Glutamatergic neuron (in vitro differentiated cells): ENCODE measurements at regions not wholly inside any gene's neighbourhood (a gene's known extent, or its start where the extent isn't known, plus 50 kb on each side); places are given as distances from the start of the nearest gene placed in this dataset.

Source experiments
- DNase-seq: peaks from one replicate; pipeline ENCODE4 v3.0.0; 2022
- H3K27ac Mint-ChIP-seq: one replicate; pipeline ENCODE4 v1.8.0; 2020; ENCODE audit warnings: mild to moderate bottlenecking, mixed read lengths, inconsistent platforms; ENCODE audit not compliant: unreplicated experiment
- H3K27me3 Mint-ChIP-seq: one replicate; pipeline ENCODE4 v1.8.0; 2020; ENCODE audit warnings: mild to moderate bottlenecking, moderate library complexity, mixed read lengths, inconsistent platforms; ENCODE audit not compliant: unreplicated experiment
- H3K36me3 Mint-ChIP-seq: one replicate; pipeline ENCODE4 v1.8.0; 2020; ENCODE audit warnings: mild to moderate bottlenecking, mixed read lengths, inconsistent platforms; ENCODE audit not compliant: unreplicated experiment
- H3K4me1 Mint-ChIP-seq: one replicate; pipeline ENCODE4 v1.8.0; 2020; ENCODE audit warnings: mild to moderate bottlenecking, low read depth, mixed read lengths, inconsistent platforms; ENCODE audit not compliant: unreplicated experiment
- H3K4me3 Mint-ChIP-seq: one replicate; pipeline ENCODE4 v1.8.0; 2020; ENCODE audit warnings: mild to moderate bottlenecking, mixed read lengths, inconsistent platforms; ENCODE audit not compliant: unreplicated experiment
- H3K9me3 Mint-ChIP-seq: one replicate; pipeline ENCODE4 v1.8.0; 2020; ENCODE audit warnings: mild to moderate bottlenecking, moderate library complexity, mixed read lengths, inconsistent platforms; ENCODE audit not compliant: unreplicated experiment
- CTCF ChIP-seq: fragments of 200-600 bp; sonication (generic); IDR thresholded peaks from one replicate; pipeline ENCODE4 v1.5.0; 2021; ENCODE audit not compliant: partially characterized antibody, unreplicated experiment

- no peak for TF ChIP-seq CTCF
- DNase-seq: no peak
- Mint-ChIP-seq H3K9me3 (peaks cover 2% of the 10 kb centered on the region), H3K27ac (no peak overlapping the region), H3K36me3 (peaks cover 10% of the 10 kb centered on the region), H3K27me3 (no peaks in the 10 kb centered on the region), H3K4me1 (no peaks in the 10 kb centered on the region), H3K4me3 (no peak overlapping the region)
Observed at GRCh38 chr11:79697905-79698304, 257.1 kb upstream of the TENM4 start.

GRCh38 chr11:79694368-79694767 is 253.5 kb upstream of the TENM4 start:
- no peaks in the 10 kb centered on the region for H3K27me3 Mint-ChIP-seq
- no peak for TF ChIP-seq CTCF
- H3K36me3 Mint-ChIP-seq: no peaks in the 10 kb centered on the region
- H3K9me3 Mint-ChIP-seq: no peaks in the 10 kb centered on the region
- no peak overlapping the region for H3K4me3 Mint-ChIP-seq
- DNase-seq: no peak
- H3K27ac Mint-ChIP-seq: no peak overlapping the region
- H3K4me1 Mint-ChIP-seq: no peaks in the 10 kb centered on the region

DNA sequence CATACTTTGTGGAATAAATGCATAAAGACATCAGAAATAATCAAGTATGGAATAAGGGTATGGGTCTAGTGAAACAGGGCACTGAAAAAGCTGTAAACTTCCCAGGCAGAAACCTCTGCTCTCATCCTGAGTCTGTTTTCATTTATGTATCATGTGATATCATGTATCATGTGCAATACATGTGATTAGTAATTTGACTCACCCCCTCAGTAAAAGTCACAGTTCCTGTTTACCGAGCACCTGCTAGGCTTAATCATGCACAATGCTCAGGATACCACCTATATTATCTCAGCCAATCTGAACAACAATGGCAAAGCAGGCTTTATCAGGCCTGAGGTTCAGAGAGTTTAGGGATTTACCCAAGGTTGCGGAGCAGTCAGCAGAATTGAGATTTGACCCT is 250.6 kb upstream of the TENM4 start:
- DNase-seq: no peak
- no peaks in the 10 kb centered on the region for H3K4me1 Mint-ChIP-seq
- H3K36me3 Mint-ChIP-seq: no peaks in the 10 kb centered on the region
- no peak overlapping the region for H3K27ac Mint-ChIP-seq
- peaks cover 3% of the 10 kb centered on the region for H3K27me3 Mint-ChIP-seq
- no peak overlapping the region for H3K4me3 Mint-ChIP-seq
- TF ChIP-seq CTCF: no peak
- no peaks in the 10 kb centered on the region for H3K9me3 Mint-ChIP-seq

DNA sequence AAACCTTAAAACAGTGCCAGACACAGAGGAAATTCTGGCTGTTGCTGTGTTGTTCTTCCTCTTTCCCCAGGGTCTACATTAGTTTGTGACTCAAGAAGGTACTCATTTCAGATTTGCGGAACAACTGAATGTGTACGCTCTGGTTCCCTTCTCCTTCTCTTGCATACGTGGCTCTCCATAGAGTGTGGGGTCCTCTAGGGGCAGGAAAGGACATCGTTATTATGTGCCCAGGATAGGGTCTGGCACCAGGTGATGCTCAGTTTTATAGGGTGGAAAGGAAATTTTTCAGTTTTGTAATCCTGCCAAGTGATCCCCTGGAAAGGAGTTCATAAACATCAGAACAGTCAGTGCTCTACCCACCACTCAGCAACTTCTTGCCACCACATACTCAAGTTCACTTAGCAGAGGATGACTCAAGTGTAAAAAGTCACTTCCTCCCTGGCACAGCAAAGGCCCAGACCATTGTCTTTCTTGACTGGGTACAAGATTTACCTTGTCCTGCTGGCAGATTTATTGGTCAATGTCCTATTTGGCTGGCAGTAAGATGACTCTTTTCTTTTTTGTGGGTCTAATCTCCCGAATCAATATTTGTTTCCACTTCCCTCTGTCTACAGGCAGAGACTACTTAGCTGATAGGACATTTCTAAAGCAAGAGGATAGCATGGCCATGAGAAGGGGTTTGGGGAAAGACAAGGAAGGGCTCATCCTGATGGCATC is 246.0 kb upstream of the TENM4 start:
- Mint-ChIP-seq H3K9me3 (no peaks in the 10 kb centered on the region), H3K4me3 (no peak overlapping the region), H3K36me3 (no peaks in the 10 kb centered on the region), H3K27ac (no peak overlapping the region), H3K4me1 (no peaks in the 10 kb centered on the region), H3K27me3 (peaks cover 3% of the 10 kb centered on the region)
- TF ChIP-seq CTCF: no peak
- DNase-seq: no peak

DNA sequence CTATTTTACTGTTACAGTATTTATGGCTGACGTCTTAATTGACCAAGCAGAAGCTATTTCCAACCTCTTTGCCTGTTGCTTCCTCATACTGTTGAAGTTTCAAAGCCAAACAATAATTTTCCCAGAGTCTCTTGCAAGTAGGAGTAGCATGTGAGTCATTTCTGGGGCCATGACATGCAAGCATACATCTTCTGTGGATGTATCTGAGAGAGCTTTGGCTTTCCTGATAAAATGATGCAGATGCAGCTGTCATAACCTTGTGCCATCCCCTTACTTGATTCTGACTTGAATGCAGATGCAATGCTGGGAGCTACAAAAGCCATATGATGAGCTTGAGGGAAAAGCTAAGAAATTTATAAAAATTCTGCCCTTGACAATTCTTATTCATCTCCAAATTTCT is 243.1 kb upstream of the TENM4 start:
- DNase-seq: no peak
- peaks cover 3% of the 10 kb centered on the region for H3K27me3 Mint-ChIP-seq
- no peaks in the 10 kb centered on the region for H3K9me3 Mint-ChIP-seq
- TF ChIP-seq CTCF: no peak
- H3K4me3 Mint-ChIP-seq: no peak overlapping the region
- no peaks in the 10 kb centered on the region for H3K4me1 Mint-ChIP-seq
- no peak overlapping the region for H3K27ac Mint-ChIP-seq
- no peaks in the 10 kb centered on the region for H3K36me3 Mint-ChIP-seq
